Pancreas (tissue), 10 donors: ENCODE measurements at regions not wholly inside any gene's neighbourhood (a gene's known extent, or its start where the extent isn't known, plus 50 kb on each side); places are given as distances from the start of the nearest gene placed in this dataset.

Experiments used
- ATAC-seq, 4 donors: fragments of 200-7000 bp; cut with Tn5 transposase; one replicate each; pipeline versions ENCODE4 v1.8.0 to v1.9.1; 2020; ENCODE audit warnings: mild to moderate bottlenecking in 4 of 4, moderate library complexity in 4 of 4
- DNase-seq, 6 donors: peaks; one replicate each; pipeline ENCODE4 v3.0.0-alpha.2; 2020
- FAIRE-seq: peaks from 2 replicates; lab custom pipeline; 2012; peaks lifted over from hg19 to GRCh38; lab: Jason Lieb, UNC
- H3K27ac ChIP-seq, 4 donors: fragments of 200-600 bp; sonication (generic); 1 replicate in 3 of 4; 2 replicates in 1 of 4; pipeline versions ENCODE4 v1.5.0 to v1.8.0; 2020
- H3K27me3 ChIP-seq, 4 donors: fragments of 200-600 bp; one replicate each; pipeline ENCODE4 v1.8.0; 2021
- H3K36me3 ChIP-seq, 3 donors: fragments of 200-600 bp; sonication (generic) in 1 of 3; one replicate each; pipeline versions ENCODE4 v1.5.0 to v1.8.0; 2020 to 2021
- H3K4me1 ChIP-seq, 3 donors: fragments of 200-600 bp; one replicate each; pipeline ENCODE4 v1.8.0; 2021
- H3K4me3 ChIP-seq, 4 donors: fragments of 200-600 bp; sonication (generic) in 2 of 4; one replicate each; pipeline versions ENCODE4 v1.5.0 to v1.8.0; 2020 to 2021
- H3K9me3 ChIP-seq, 4 donors: fragments of 200-600 bp; one replicate each; pipeline ENCODE4 v1.8.0; 2021
- WGBS, 2 donors: extraction: QIAGEN DNeasy Blood & Tissue Kit; methylation state at CpG; one replicate each; pipeline ENCODE4 v1.1.7; 2013; 5-methylcytosine and 5-hydroxymethylcytosine counted together
- intact Hi-C, 3 donors: fragments of 100-400 bp; cut with DNase I; formaldehyde crosslinking; loops; one replicate each; pipeline versions ENCODE4 v1.11.1 to v1.14.2; 2022
- TF ChIP-seq, protein P1 (sequence below), 4 donors: fragments of 200-600 bp; sonication (generic) in 3 of 4; IDR thresholded peaks; one replicate each; pipeline versions ENCODE4 v1.5.0 to v1.8.0; 2021; ENCODE audit warnings: antibody characterized with exemption in 4 of 4
- donor health status: healthy with polysubstance abuse.
- donor health status: DM: no; HTN: no; CAD: no; lungs with moderate emphysema.
- donor health status: DM: no; HTN: no; CAD: no.
- donor health status: control.
- donor health status: control.
- donor health status: Bipolar disorder and iron deficiency.
- donor health status: DM: yes; HTN: yes; CAD: no.
- donor health status: DM: no; HTN: no; CAD: no.
- donor health status: DM: no; HTN: no; CAD: no.
- donor health status: DM: yes; HTN: yes; CAD: no.

- Histone ChIP-seq H3K27me3 (no peaks in the 10 kb centered on the region), H3K9me3 (no peaks in the 10 kb centered on the region), H3K4me3 (no peak overlapping the region), H3K36me3 (no peaks in the 10 kb centered on the region), H3K4me1 (no peaks in the 10 kb centered on the region), H3K27ac (no peak overlapping the region)
- no peak for DNase-seq
- 67 to 74% methylated on average over 7 of the region's 7 CpGs for WGBS, 2 donors
- no peak for ATAC-seq
- intact Hi-C loops = no loop called here
- no peak for FAIRE-seq
- TF ChIP-seq, protein P1, sequence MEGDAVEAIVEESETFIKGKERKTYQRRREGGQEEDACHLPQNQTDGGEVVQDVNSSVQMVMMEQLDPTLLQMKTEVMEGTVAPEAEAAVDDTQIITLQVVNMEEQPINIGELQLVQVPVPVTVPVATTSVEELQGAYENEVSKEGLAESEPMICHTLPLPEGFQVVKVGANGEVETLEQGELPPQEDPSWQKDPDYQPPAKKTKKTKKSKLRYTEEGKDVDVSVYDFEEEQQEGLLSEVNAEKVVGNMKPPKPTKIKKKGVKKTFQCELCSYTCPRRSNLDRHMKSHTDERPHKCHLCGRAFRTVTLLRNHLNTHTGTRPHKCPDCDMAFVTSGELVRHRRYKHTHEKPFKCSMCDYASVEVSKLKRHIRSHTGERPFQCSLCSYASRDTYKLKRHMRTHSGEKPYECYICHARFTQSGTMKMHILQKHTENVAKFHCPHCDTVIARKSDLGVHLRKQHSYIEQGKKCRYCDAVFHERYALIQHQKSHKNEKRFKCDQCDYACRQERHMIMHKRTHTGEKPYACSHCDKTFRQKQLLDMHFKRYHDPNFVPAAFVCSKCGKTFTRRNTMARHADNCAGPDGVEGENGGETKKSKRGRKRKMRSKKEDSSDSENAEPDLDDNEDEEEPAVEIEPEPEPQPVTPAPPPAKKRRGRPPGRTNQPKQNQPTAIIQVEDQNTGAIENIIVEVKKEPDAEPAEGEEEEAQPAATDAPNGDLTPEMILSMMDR (IDR thresholded peaks at IDR 0.05) = no peak
Observed at GRCh38 chr13:73411067-73411809, 352.4 kb downstream of the KLF5 start.

DNA sequence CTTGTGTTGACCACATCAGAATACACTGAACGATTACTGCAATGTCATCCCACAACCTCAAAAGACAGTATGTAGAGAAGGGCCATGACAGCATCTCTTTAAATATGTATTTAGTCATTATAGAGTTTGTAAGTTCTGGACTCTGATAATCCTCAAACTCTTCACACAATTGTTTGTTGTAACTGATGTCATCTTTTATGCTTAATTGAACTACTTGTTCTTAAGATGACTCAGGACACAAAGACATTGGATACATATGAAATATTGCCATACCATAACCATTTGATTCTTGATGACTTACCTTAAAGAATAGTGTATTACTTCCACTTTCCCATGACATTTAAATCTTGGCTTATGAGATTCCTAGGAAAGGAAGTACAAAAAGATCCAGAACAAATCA, 347.6 kb downstream of the KLF5 start:
- Histone ChIP-seq H3K36me3 (no peaks in the 10 kb centered on the region), H3K4me3 (no peak overlapping the region), H3K27ac (no peak overlapping the region), H3K27me3 (no peaks in the 10 kb centered on the region), H3K9me3 (no peaks in the 10 kb centered on the region), H3K4me1 (no peaks in the 10 kb centered on the region)
- DNase-seq = no peak
- TF ChIP-seq, protein P1 (IDR thresholded peaks at IDR 0.05) = no peak
- no peak for ATAC-seq
- intact Hi-C loops = no loop called here
- 69 to 88% methylated on average over 1 of the region's 1 CpG for WGBS, 2 donors
- FAIRE-seq = no peak

DNA sequence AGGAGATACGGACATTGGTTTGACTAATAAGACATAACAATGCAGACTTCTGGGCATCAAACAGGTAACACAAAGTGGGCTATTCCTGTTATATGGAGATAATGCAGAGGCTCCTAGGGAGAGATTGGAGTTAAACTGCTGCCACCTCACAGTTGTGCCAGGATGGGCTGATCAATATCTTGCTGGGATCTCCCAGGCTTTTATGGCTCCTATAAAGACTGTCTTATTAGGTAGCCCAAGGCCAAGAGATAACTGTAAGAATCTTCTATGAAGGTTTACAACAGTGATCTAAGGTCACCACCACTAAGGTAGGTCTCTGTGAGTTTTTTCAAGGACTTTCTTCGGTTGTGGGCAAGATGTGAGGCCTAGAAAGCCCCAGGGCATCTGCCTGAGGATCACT, 345.8 kb downstream of the KLF5 start:
- Histone ChIP-seq H3K4me3 (no peak overlapping the region), H3K36me3 (no peaks in the 10 kb centered on the region), H3K9me3 (no peaks in the 10 kb centered on the region), H3K4me1 (peaks cover 0 to 4% (median 2%) of the 10 kb centered on the region in 3 donors), H3K27ac (no peak overlapping the region), H3K27me3 (no peaks in the 10 kb centered on the region)
- 32% methylated on average over 2 of the region's 2 CpGs for WGBS, 2 donors
- DNase-seq = no peak
- TF ChIP-seq, protein P1 (IDR thresholded peaks at IDR 0.05) = no peak
- intact Hi-C loops = no loop called here
- no peak for FAIRE-seq
- no peak for ATAC-seq

- intact Hi-C loops = no loop called here
- Histone ChIP-seq H3K27me3 (no peaks in the 10 kb centered on the region), H3K4me1 (peaks cover 3 to 8% (median 5%) of the 10 kb centered on the region in 3 donors), H3K27ac (no peak overlapping the region), H3K9me3 (no peaks in the 10 kb centered on the region), H3K36me3 (no peaks in the 10 kb centered on the region), H3K4me3 (no peak overlapping the region)
- ATAC-seq = no peak
- TF ChIP-seq, protein P1 (IDR thresholded peaks at IDR 0.05) = no peak
- 62 to 74% methylated on average over 1 of the region's 1 CpG for WGBS, 2 donors
- DNase-seq = no peak
- FAIRE-seq = no peak
Observed at GRCh38 chr13:73403355-73404120, 344.7 kb downstream of the KLF5 start.

GRCh38 chr13:73401769-73402168, 343.0 kb downstream of the KLF5 start:
- ATAC-seq = no peak
- H3K4me1 ChIP-seq = peaks cover 3 to 8% (median 5%) of the 10 kb centered on the region in 3 donors
- TF ChIP-seq, protein P1 (IDR thresholded peaks at IDR 0.05) = no peak
- no peak overlapping the region for H3K27ac ChIP-seq
- intact Hi-C loops = no loop called here
- H3K27me3 ChIP-seq = no peaks in the 10 kb centered on the region
- no peak for FAIRE-seq
- WGBS, 2 donors = 46 to 63% methylated on average over 2 of the region's 2 CpGs
- H3K36me3 ChIP-seq = no peaks in the 10 kb centered on the region
- no peak for DNase-seq
- no peak overlapping the region for H3K4me3 ChIP-seq
- H3K9me3 ChIP-seq = no peaks in the 10 kb centered on the region
